ENCODE measurements at regions not wholly inside any gene's neighbourhood (a gene's known extent, or its start where the extent isn't known, plus 50 kb on each side); places are given as distances from the start of the nearest gene placed in this dataset.

DNA sequence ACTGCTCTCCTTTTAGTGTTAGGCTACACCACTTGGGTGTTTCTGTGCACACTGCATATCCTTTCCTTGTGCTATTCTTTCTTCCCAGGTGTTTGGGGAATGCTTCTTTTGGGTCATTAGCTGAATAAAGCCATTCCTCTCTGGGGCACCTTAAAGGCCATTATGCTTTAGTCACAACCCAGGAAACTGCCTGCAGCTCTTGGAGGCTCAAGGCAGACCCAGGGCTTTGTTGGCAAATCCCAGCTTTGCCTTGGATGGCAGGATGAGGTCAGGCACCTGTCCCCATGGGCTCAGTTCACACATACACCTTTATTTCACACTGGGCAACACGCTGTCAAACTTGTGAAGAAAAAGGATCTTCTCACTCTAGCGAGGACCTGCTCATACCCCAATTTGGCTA is 460.6 kb downstream of the CCSER2 start:
- Histone ChIP-seq H3K27me3 (no peaks in the 10 kb centered on the region), H3K9me3 (no peaks in the 10 kb centered on the region), H3K27ac (no peak overlapping the region), H3K4me1 (no peaks in the 10 kb centered on the region), H3K4me3 (no peak overlapping the region), H3K36me3 (no peaks in the 10 kb centered on the region)
- no peak for DNase-seq
- WGBS, 2 donors = 70 to 92% methylated on average over 2 of the region's 2 CpGs
- intact Hi-C loops (cut with DNase I) = no loop called here
- no peak for TF ChIP-seq POLR2A (IDR thresholded peaks at IDR 0.05)
- TF ChIP-seq, protein P1, sequence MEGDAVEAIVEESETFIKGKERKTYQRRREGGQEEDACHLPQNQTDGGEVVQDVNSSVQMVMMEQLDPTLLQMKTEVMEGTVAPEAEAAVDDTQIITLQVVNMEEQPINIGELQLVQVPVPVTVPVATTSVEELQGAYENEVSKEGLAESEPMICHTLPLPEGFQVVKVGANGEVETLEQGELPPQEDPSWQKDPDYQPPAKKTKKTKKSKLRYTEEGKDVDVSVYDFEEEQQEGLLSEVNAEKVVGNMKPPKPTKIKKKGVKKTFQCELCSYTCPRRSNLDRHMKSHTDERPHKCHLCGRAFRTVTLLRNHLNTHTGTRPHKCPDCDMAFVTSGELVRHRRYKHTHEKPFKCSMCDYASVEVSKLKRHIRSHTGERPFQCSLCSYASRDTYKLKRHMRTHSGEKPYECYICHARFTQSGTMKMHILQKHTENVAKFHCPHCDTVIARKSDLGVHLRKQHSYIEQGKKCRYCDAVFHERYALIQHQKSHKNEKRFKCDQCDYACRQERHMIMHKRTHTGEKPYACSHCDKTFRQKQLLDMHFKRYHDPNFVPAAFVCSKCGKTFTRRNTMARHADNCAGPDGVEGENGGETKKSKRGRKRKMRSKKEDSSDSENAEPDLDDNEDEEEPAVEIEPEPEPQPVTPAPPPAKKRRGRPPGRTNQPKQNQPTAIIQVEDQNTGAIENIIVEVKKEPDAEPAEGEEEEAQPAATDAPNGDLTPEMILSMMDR (IDR thresholded peaks at IDR 0.05) = no peak

DNA sequence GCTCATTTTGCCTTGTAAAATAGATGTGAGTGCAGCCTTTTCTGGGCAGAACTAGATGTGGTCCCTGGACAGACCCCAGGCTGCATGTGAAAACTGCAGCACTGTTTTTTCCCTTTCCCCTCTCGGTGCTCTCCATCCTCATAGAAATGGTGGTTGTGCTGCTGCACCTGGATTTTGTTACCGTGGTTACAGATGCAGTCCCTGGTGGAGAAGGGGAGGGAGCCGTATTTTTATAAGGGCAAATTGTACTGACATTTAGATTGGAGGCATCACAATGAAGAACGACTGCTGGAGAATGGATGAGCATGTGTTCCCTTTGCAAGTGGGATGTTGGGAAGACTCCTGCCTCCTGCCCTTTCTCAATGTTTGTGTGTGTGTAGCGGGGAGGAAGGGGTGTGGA is 469.9 kb downstream of the CCSER2 start:
- Histone ChIP-seq H3K4me1 (no peaks in the 10 kb centered on the region), H3K9me3 (no peaks in the 10 kb centered on the region), H3K27me3 (peaks cover 0 to 7% (median 0%) of the 10 kb centered on the region in 4 donors), H3K27ac (no peak overlapping the region), H3K36me3 (no peaks in the 10 kb centered on the region), H3K4me3 (no peak overlapping the region)
- intact Hi-C loops (cut with DNase I) = no loop called here
- TF ChIP-seq, protein P1 (IDR thresholded peaks at IDR 0.05) = no peak
- TF ChIP-seq POLR2A (IDR thresholded peaks at IDR 0.05) = no peak
- DNase-seq = no peak
- 78 to 80% methylated on average over 5 of the region's 5 CpGs for WGBS, 2 donors

DNA sequence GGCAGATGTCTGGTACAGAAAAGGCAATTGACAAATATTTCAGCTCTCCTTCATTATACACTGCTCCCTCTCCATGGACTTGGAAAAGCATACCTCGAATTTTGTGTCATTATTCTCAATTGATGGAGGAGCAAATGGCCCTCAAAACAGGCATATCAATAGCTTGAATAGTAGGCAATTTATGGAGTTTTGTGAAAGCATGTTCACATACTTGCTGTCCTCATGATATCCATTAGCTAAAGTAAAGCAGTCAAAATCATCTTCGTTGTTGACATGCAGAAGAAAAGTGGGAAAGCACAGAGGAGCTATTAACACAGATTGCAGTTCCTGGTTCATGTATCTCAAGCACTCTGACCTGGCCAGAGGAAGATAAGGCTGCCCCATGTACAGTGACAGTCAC is 472.8 kb downstream of the CCSER2 start:
- WGBS, 2 donors = 40 to 61% methylated on average over 2 of the region's 2 CpGs
- intact Hi-C loops (cut with DNase I) = no loop called here
- H3K9me3 ChIP-seq = no peaks in the 10 kb centered on the region
- TF ChIP-seq, protein P1 (IDR thresholded peaks at IDR 0.05) = no peak
- TF ChIP-seq POLR2A (IDR thresholded peaks at IDR 0.05) = no peak
- H3K4me1 ChIP-seq = no peaks in the 10 kb centered on the region
- no peak overlapping the region for H3K27ac ChIP-seq
- H3K27me3 ChIP-seq = peaks cover 0 to 7% (median 0%) of the 10 kb centered on the region in 4 donors
- no peak overlapping the region for H3K4me3 ChIP-seq
- no peak for DNase-seq
- no peaks in the 10 kb centered on the region for H3K36me3 ChIP-seq

DNA sequence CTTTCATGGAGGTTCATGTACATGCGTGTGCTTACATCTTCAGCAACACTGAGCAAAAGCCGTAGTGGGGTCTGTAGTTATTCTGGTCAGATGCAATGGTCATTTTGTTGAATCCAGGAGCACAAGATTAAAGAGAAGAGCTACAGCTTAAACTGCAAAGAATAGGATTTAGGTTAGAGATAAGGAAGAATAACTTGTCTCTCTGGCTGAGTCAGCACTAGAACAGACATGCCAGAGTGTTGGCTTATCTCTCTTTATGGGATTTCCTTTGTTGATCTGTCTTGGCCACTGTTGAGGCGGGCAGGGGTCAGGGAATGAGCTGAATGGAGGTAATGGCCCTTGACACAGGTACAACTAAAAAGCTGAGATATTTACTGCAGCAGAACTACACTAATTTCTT is 473.5 kb downstream of the CCSER2 start:
- Histone ChIP-seq H3K27ac (no peak overlapping the region), H3K9me3 (no peaks in the 10 kb centered on the region), H3K36me3 (no peaks in the 10 kb centered on the region), H3K4me1 (no peaks in the 10 kb centered on the region), H3K27me3 (peaks cover 0 to 7% (median 0%) of the 10 kb centered on the region in 4 donors), H3K4me3 (no peak overlapping the region)
- WGBS, 2 donors = 54 to 58% methylated on average over 1 to 2 of the region's 3 CpGs
- DNase-seq = no peak
- TF ChIP-seq, protein P1 (IDR thresholded peaks at IDR 0.05) = no peak
- TF ChIP-seq POLR2A (IDR thresholded peaks at IDR 0.05) = no peak
- intact Hi-C loops (cut with DNase I) = no loop called here

DNA sequence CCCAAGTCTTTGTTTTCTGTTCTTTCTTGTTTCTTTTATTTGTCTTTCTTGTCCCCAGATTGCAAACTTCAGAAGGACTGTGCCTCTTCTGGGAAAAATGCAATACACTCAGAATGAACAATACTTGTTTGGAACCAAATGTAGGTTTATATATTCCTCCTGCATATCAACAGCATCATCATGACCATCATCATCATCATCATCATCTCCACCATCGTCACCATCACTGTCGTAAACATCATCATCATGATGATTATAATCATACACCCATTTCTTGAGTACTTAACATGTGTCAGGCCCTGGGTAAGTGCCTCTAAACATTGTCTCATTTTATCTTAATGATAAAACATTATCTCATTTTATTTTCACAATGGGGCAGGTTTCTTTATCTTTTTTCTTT is 476.8 kb downstream of the CCSER2 start:
- no peak for DNase-seq
- Histone ChIP-seq H3K36me3 (no peaks in the 10 kb centered on the region), H3K27me3 (no peaks in the 10 kb centered on the region), H3K9me3 (no peaks in the 10 kb centered on the region), H3K4me1 (no peaks in the 10 kb centered on the region), H3K4me3 (no peak overlapping the region), H3K27ac (no peak overlapping the region)
- intact Hi-C loops (cut with DNase I) = no loop called here
- no peak for TF ChIP-seq POLR2A (IDR thresholded peaks at IDR 0.05)
- TF ChIP-seq, protein P1 (IDR thresholded peaks at IDR 0.05) = no peak
- 57 to 69% methylated on average over 2 of the region's 2 CpGs for WGBS, 2 donors
